Right lobe of liver (tissue), 4 donors: ENCODE measurements at regions not wholly inside any gene's neighbourhood (a gene's known extent, or its start where the extent isn't known, plus 50 kb on each side); places are given as distances from the start of the nearest gene placed in this dataset.

ENCODE experiments used
- CTCF ChIP-seq, 4 donors: fragments of 200-600 bp in 3 of 4; fragments of 450-650 bp in 1 of 4; IDR thresholded peaks; one replicate each; pipeline versions ENCODE4 v1.5.1 to v1.8.0; 2016 to 2022; ENCODE audit warnings: antibody characterized with exemption in 4 of 4, mild to moderate bottlenecking in 2 of 4
- POLR2A ChIP-seq: fragments of 450-650 bp; IDR thresholded peaks from one replicate; pipeline ENCODE4 v1.6.1; 2017; ENCODE audit warnings: antibody characterized with exemption, mild to moderate bottlenecking
- donor health status: DM: no; HTN: no; CAD: no.
- donor health status: DM: no; HTN: no; CAD: no.
- donor health status: DM: no; HTN: yes; CAD: no.

GRCh38 chr13:66113882-66114526, 1116.1 kb downstream of the PCDH9 start:
- TF ChIP-seq CTCF (IDR thresholded peaks at IDR 0.05): no peak
- TF ChIP-seq POLR2A: no peak
